HG03108 (cell line): ENCODE measurements at regions not wholly inside any gene's neighbourhood (a gene's known extent, or its start where the extent isn't known, plus 50 kb on each side); places are given as distances from the start of the nearest gene placed in this dataset.
A peak's percentile ranks its signal among the peaks of the same experiment; 100 is the strongest.

Source experiments
- ATAC-seq: cut with Tn5 transposase; IDR thresholded peaks from one replicate; pipeline ENCODE4 v1.9.1; 2021; ENCODE audit warnings: moderate library complexity; ENCODE audit not compliant: unreplicated experiment

DNA sequence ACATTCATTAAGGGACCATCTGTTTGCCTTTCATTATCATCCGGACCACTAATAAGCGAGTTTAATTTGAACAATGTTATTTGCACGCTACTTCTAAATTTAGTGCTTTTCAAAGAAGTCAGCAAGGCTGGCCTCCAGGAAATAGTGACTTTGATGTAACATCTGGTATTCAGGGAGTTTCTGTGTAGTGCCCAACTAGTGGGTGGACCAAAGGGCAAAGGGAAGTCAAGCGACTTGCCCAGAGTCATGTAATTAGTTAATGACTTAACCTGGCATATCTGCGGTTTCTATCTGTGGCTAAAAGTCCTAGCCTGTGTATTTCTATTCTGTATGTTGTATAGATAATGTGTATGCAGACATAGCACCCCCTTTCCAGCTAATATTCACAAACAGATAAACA is 56.3 kb upstream of the LCORL start:
- peak; percentile 68 for ATAC-seq

DNA sequence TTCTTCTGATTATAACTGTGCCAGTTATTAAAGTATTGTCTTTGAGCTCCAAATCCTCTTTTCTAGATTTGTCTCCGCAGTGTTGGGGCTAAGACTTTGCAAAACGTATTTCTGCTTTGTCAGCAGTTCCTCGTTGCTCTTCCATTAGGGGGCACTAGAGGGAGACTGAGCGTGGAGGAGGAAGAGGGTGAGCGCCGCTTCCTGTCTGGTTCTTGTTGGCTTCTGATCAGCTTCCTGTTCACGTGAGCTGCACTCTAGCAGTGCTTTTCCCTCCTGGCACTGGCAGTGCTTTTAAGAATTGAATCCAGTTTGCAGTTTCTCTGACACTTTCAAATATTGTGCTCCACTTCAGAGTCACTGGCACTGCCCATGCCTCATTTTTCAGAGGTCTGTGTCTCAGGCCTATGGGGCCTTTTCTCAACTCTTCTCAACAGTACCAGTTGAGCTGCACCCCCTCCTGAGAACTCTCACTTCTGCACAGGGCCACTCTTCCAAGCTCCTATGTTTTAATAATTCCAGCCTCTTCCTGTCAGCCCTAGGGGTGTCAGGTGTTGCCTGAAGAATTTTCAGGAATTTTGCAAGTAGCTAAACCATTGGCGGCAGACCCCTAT is 54.4 kb upstream of the LCORL start:
- ATAC-seq: no peak

- no peak for ATAC-seq
These were observed 50.3 kb upstream of the LCORL start for GRCh38 chr4:18071894-18072293.
